MM.1S (cell line): ENCODE measurements at regions not wholly inside any gene's neighbourhood (a gene's known extent, or its start where the extent isn't known, plus 50 kb on each side); places are given as distances from the start of the nearest gene placed in this dataset.

Source experiments
- DNase-seq: peaks from one replicate; pipeline ENCODE4 v3.0.0-alpha.2; 2015
- H2AFZ ChIP-seq: fragments of 300-600 bp; sonication (generic); 2 replicates; pipeline ENCODE4 v1.6.0; 2016; ENCODE audit warnings: antibody characterized with exemption, low read length
- H3F3A ChIP-seq: fragments of 300-600 bp; sonication (generic); 2 replicates; pipeline ENCODE4 v1.6.1; 2016; ENCODE audit warnings: mild to moderate bottlenecking, antibody characterized with exemption, low read length, moderate library complexity, mixed read lengths; ENCODE audit not compliant: insufficient read depth
- H3K27ac ChIP-seq: fragments of 300-600 bp; sonication (generic); 2 replicates; pipeline ENCODE4 v1.5.1; 2016; ENCODE audit warnings: mild to moderate bottlenecking, low read length
- H3K27me3 ChIP-seq: fragments of 300-600 bp; sonication (generic); replicated peaks from 2 replicates; pipeline ENCODE4 v1.6.0; 2016; ENCODE audit warnings: low read length; ENCODE audit not compliant: insufficient read depth
- H3K36me3 ChIP-seq: fragments of 300-600 bp; sonication (generic); replicated peaks from 2 replicates; pipeline ENCODE4 v1.6.1; 2016; ENCODE audit warnings: mild to moderate bottlenecking, low read length, mixed read lengths; ENCODE audit not compliant: insufficient read depth
- H3K4me1 ChIP-seq: fragments of 300-600 bp; sonication (generic); 2 replicates; pipeline ENCODE4 v1.6.1; 2016; ENCODE audit warnings: low read length, mixed read lengths
- H3K4me2 ChIP-seq: fragments of 300-600 bp; sonication (generic); 2 replicates; pipeline ENCODE4 v1.6.0; 2016; ENCODE audit warnings: low read depth, low read length
- H3K4me3 ChIP-seq: fragments of 300-600 bp; sonication (generic); 2 replicates; pipeline ENCODE4 v1.5.1; 2016; ENCODE audit warnings: low read length, mixed read lengths
- H3K79me2 ChIP-seq: fragments of 300-600 bp; sonication (generic); 2 replicates; pipeline ENCODE4 v1.6.1; 2016; ENCODE audit warnings: mixed run types, low read length, mixed read lengths
- H3K9ac ChIP-seq: fragments of 300-600 bp; sonication (generic); 2 replicates; pipeline ENCODE4 v1.6.1; 2016; ENCODE audit warnings: low read length, mixed read lengths
- H3K9me2 ChIP-seq: fragments of 300-600 bp; sonication (generic); replicated peaks from 2 replicates; pipeline ENCODE4 v1.6.1; 2016; ENCODE audit warnings: mild to moderate bottlenecking, low read length, mixed read lengths; ENCODE audit not compliant: insufficient read depth
- H3K9me3 ChIP-seq: fragments of 300-600 bp; sonication (generic); replicated peaks from 2 replicates; pipeline ENCODE4 v1.6.1; 2016; ENCODE audit warnings: mild to moderate bottlenecking, low read length, mixed read lengths; ENCODE audit not compliant: insufficient read depth
- H4K20me1 ChIP-seq: fragments of 300-600 bp; sonication (generic); 2 replicates; pipeline ENCODE4 v1.6.1; 2016; ENCODE audit warnings: mild to moderate bottlenecking, low read length, moderate library complexity, mixed read lengths; ENCODE audit not compliant: insufficient read depth
- CTCF ChIP-seq: fragments of 300-600 bp; sonication (generic); IDR thresholded peaks from 2 replicates; pipeline ENCODE4 v1.5.1; 2016; ENCODE audit warnings: antibody characterized with exemption, low read length, mixed read lengths
- EZH2 ChIP-seq: fragments of 300-600 bp; sonication (generic); optimal IDR thresholded peaks from 2 replicates; pipeline ENCODE3; 2017; ENCODE audit warnings: low read depth, mild to moderate bottlenecking, antibody characterized with exemption, low read length, mixed read lengths
- EZH2phosphoT487 ChIP-seq: fragments of 300-600 bp; sonication (generic); IDR thresholded peaks from 2 replicates; pipeline ENCODE4 v1.6.1; 2018; ENCODE audit warnings: antibody characterized with exemption, low read length

- no peaks in the 10 kb centered on the region for H3K4me1 ChIP-seq
- no peaks in the 10 kb centered on the region for H3F3A ChIP-seq
- TF ChIP-seq CTCF (no peak), EZH2 (no peak), EZH2phosphoT487 (no peak)
- H3K9me2 ChIP-seq: no peaks in the 10 kb centered on the region
- H3K36me3 ChIP-seq: no peaks in the 10 kb centered on the region
- H3K9ac ChIP-seq: no peak overlapping the region
- H3K27me3 ChIP-seq: no peaks in the 10 kb centered on the region
- H3K4me2 ChIP-seq: no peak overlapping the region
- H3K9me3 ChIP-seq: no peaks in the 10 kb centered on the region
- no peaks in the 10 kb centered on the region for H3K79me2 ChIP-seq
- H3K4me3 ChIP-seq: no peak overlapping the region
- DNase-seq: no peak
- no peaks in the 10 kb centered on the region for H4K20me1 ChIP-seq
- no peak overlapping the region for H2AFZ ChIP-seq
- no peak overlapping the region for H3K27ac ChIP-seq
These were observed 426.8 kb upstream of the CTNND2 start for GRCh38 chr5:12330993-12331588.

DNA sequence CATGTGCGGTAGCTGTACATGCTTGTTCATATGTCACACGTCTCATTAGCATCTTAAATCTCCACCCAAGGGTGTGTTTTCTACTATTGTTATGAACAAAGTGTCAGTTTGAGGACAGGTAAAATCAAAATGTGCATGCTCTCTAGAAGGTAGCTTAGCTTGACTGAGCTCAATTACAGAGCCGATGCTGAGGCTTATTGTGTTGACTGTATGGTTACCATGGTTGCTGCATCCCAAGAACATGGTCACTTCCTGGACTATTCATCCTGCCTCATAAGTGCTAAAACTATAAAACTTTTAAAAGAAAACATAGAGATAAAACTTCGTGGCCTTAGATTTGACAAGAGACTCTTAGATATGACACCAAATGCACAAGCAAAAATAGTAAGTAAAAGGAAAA lies 426.1 kb upstream of the CTNND2 start:
- no peaks in the 10 kb centered on the region for H3K79me2 ChIP-seq
- TF ChIP-seq EZH2phosphoT487: no peak
- no peak for TF ChIP-seq EZH2
- no peak for TF ChIP-seq CTCF
- no peaks in the 10 kb centered on the region for H3K36me3 ChIP-seq
- no peak overlapping the region for H3K27ac ChIP-seq
- no peaks in the 10 kb centered on the region for H3K9me3 ChIP-seq
- no peak overlapping the region for H2AFZ ChIP-seq
- no peak for DNase-seq
- no peaks in the 10 kb centered on the region for H3K9me2 ChIP-seq
- H4K20me1 ChIP-seq: no peaks in the 10 kb centered on the region
- H3F3A ChIP-seq: no peaks in the 10 kb centered on the region
- no peak overlapping the region for H3K4me2 ChIP-seq
- no peak overlapping the region for H3K9ac ChIP-seq
- H3K27me3 ChIP-seq: no peaks in the 10 kb centered on the region
- H3K4me1 ChIP-seq: no peaks in the 10 kb centered on the region
- H3K4me3 ChIP-seq: no peak overlapping the region

- Histone ChIP-seq H4K20me1 (no peaks in the 10 kb centered on the region), H3K9me2 (no peaks in the 10 kb centered on the region), H3K27me3 (no peaks in the 10 kb centered on the region), H3K36me3 (no peaks in the 10 kb centered on the region), H3K79me2 (no peaks in the 10 kb centered on the region), H3K9me3 (no peaks in the 10 kb centered on the region), H3K27ac (no peak overlapping the region), H3K4me1 (no peaks in the 10 kb centered on the region), H3K4me2 (no peak overlapping the region), H3F3A (no peaks in the 10 kb centered on the region), H3K9ac (no peak overlapping the region), H3K4me3 (no peak overlapping the region), H2AFZ (no peak overlapping the region)
- DNase-seq: no peak
- TF ChIP-seq EZH2phosphoT487 (no peak), EZH2 (no peak), CTCF (no peak)
These were observed 419.5 kb upstream of the CTNND2 start for GRCh38 chr5:12323637-12324229.
